Upper lobe of left lung (tissue), 4 donors: ENCODE measurements at regions not wholly inside any gene's neighbourhood (a gene's known extent, or its start where the extent isn't known, plus 50 kb on each side); places are given as distances from the start of the nearest gene placed in this dataset.

Experiments used
- POLR2A ChIP-seq, 4 donors: fragments of 450-650 bp; IDR thresholded peaks; one replicate each; pipeline ENCODE4 v1.5.1; 2016 to 2017; ENCODE audit warnings: antibody characterized with exemption in 4 of 4, mild to moderate bottlenecking in 2 of 4
- POLR2AphosphoS5 ChIP-seq, 2 donors: sonication (generic); formaldehyde crosslinking; IDR thresholded peaks; one replicate each; pipeline ENCODE4 v1.5.1; 2017; ENCODE audit warnings: antibody characterized with exemption in 2 of 2
- TF ChIP-seq, protein P1 (sequence below), 6 experiments: fragments of 450-650 bp in 4 of 6; fragments of 200-600 bp in 2 of 6; sonication (generic) in 2 of 6; IDR thresholded peaks; one replicate each; pipeline ENCODE4 v1.5.1; 2016 to 2019; ENCODE audit warnings: antibody characterized with exemption in 6 of 6

- TF ChIP-seq, protein P1, sequence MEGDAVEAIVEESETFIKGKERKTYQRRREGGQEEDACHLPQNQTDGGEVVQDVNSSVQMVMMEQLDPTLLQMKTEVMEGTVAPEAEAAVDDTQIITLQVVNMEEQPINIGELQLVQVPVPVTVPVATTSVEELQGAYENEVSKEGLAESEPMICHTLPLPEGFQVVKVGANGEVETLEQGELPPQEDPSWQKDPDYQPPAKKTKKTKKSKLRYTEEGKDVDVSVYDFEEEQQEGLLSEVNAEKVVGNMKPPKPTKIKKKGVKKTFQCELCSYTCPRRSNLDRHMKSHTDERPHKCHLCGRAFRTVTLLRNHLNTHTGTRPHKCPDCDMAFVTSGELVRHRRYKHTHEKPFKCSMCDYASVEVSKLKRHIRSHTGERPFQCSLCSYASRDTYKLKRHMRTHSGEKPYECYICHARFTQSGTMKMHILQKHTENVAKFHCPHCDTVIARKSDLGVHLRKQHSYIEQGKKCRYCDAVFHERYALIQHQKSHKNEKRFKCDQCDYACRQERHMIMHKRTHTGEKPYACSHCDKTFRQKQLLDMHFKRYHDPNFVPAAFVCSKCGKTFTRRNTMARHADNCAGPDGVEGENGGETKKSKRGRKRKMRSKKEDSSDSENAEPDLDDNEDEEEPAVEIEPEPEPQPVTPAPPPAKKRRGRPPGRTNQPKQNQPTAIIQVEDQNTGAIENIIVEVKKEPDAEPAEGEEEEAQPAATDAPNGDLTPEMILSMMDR (IDR thresholded peaks at IDR 0.05): no peak
- no peak for TF ChIP-seq POLR2AphosphoS5 (IDR thresholded peaks at IDR 0.05)
- no peak for TF ChIP-seq POLR2A (IDR thresholded peaks at IDR 0.05)
These were observed 212.9 kb downstream of the CD47 start for GRCh38 chr3:107877936-107878335.
